ENCODE measurements at regions not wholly inside any gene's neighbourhood (a gene's known extent, or its start where the extent isn't known, plus 50 kb on each side); places are given as distances from the start of the nearest gene placed in this dataset.

DNA sequence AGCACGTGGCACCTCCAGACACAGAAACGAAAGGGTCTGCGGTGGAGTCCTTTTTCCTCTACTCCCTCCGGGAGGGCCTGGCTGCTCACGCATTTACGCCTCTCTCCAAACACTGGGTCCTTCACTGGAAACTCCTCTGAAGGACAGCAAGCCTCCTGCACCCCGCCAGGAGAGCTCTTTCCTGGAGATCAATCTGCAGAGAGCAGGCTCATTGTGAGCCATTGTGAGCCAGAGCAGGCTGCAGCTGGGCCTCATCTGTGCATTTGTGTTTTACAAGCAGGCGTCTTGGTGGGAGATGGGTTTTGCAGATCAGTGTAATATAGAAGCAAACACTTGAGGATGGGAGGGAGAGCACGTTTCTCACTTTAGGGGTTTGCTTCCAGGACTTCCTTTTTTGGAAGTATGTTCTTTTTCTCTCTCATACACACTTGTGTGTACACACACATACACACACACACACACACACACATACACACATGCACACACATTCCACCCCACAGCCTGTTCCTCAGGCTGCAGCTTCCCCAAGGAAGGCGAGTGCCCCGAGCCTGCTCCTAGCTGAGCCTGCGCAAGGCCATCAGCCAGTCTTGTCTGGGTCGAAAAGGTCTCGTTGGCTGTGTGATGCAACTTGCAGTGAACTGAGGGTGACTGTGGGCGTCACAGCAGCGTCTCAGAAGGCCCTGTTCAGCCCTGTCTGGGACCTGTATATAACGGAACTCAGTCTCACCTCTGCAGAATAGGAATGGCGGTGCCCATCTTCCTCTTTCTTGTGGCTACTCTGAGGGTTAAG lies 163.5 kb downstream of the GLI2 start:
- Histone ChIP-seq H3K9me1 (replicated peaks; ENCODE audit: control insufficient read depth, extremely low read depth, insufficient read depth, low read length) (no peaks in the 10 kb centered on the region), H4K20me1 (replicated peaks; ENCODE audit: control insufficient read depth, extremely low read depth, insufficient read depth, low read length) (no peaks in the 10 kb centered on the region), H3K4me1 (ENCODE audit: control insufficient read depth, extremely low read depth, insufficient read depth, low read length) (no peaks in the 10 kb centered on the region), H3K4me3 (replicated peaks in 1 of 3; ENCODE audit: insufficient read depth in 1 of 3, low read depth in 1 of 3, low read length in 3 of 3) (no peak overlapping the region), H3K9ac (replicated peaks; ENCODE audit: extremely low read depth, insufficient read depth, low read length) (no peak overlapping the region), H3K27ac (ENCODE audit: insufficient read depth, low read depth, low read length) (no peak overlapping the region), H3K4me2 (ENCODE audit: insufficient read depth, low read length) (no peak overlapping the region), H3K9me3 (replicated peaks; ENCODE audit: control insufficient read depth, insufficient read depth, low read length) (no peaks in the 10 kb centered on the region), H3K36me3 (ENCODE audit: control insufficient read depth in 2 of 2, extremely low read depth in 1 of 2, insufficient read depth in 2 of 2, low read length in 2 of 2) (no peaks in the 10 kb centered on the region), H3K79me2 (ENCODE audit: control insufficient read depth, insufficient read depth, low read length) (no peaks in the 10 kb centered on the region), H3K27me3 (ENCODE audit: control insufficient read depth in 2 of 2, insufficient read depth in 2 of 2, low read length in 2 of 2) (peaks cover 14 to 33% of the 10 kb centered on the region in 2 experiments), H2AFZ (ENCODE audit: low read depth, low read length) (no peak overlapping the region)
- DNase-seq (ENCODE audit: low read depth, low spot score) (no peak), FAIRE-seq (no peak)
- dilution Hi-C loops (cut with MboI; ENCODE audit: extremely low pct_ligation_motif_present, low sequenced_read_pairs) (no loop called here), intact Hi-C loops (cut with micrococcal nuclease) (no loop called here)
- TF ChIP-seq POLR2AphosphoS5 (IDR thresholded peaks at IDR 0.05; ENCODE audit: insufficient read depth, low read depth, low read length) (no peak), EZH2 (IDR thresholded peaks at IDR 0.05; ENCODE audit: borderline replicate concordance, low read depth, low read length, severe bottlenecking) (no peak), POLR2A (IDR thresholded peaks at IDR 0.05; ENCODE audit: low read depth, low read length) (no peak), MYC (IDR thresholded peaks at IDR 0.05; ENCODE audit: low read depth, low read length) (no peak)
- CTCF ChIA-PET, result interaction anchor here (0.7 to 1.4 kb wide), 3 partner anchors 9 to 163 kb away, joined by 3 to 4 read pairs (median 3); partner anchors contain the start of gene GLI2
- no TSS peak for BruUV-seq (replicated peaks)
- POLR2A ChIA-PET, result no interaction called here

DNA sequence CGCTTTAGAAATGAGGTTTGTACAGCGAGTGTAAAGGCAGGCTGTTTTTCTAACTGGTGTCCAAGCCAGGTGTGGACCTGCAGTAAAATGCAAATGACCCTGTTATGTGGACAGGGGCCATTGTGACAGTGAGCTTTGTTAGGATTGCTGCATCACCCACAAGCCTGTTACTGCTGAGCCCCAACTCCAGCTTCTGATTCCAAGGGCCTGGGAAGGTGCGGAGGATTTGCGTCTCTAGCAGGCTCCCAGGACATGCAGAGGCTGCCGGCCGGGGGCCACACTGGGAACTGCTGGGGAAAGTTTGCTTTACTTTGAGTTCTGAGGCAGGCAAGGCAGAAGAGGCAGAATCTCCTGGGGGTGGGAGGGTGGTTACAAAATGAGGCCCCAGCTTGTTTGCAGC lies 164.1 kb downstream of the GLI2 start:
- H3K9ac ChIP-seq (replicated peaks; ENCODE audit: extremely low read depth, insufficient read depth, low read length), result no peak overlapping the region
- ChIA-PET POLR2A (no interaction called here), CTCF (interaction anchor here (1.6 kb wide), 1 partner anchor 204 kb away, joined by 4 read pairs; no protein-coding TSS in a partner anchor)
- DNase-seq (ENCODE audit: low read depth, low spot score), result no peak
- intact Hi-C loops (cut with micrococcal nuclease) (no loop called here), dilution Hi-C loops (cut with MboI; ENCODE audit: extremely low pct_ligation_motif_present, low sequenced_read_pairs) (no loop called here)
- no peak overlapping the region for H3K4me3 ChIP-seq (replicated peaks in 1 of 3; ENCODE audit: insufficient read depth in 1 of 3, low read depth in 1 of 3, low read length in 3 of 3)
- H3K36me3 ChIP-seq (ENCODE audit: control insufficient read depth in 2 of 2, extremely low read depth in 1 of 2, insufficient read depth in 2 of 2, low read length in 2 of 2), result no peaks in the 10 kb centered on the region
- no peaks in the 10 kb centered on the region for H3K79me2 ChIP-seq (ENCODE audit: control insufficient read depth, insufficient read depth, low read length)
- no peak overlapping the region for H2AFZ ChIP-seq (ENCODE audit: low read depth, low read length)
- no peaks in the 10 kb centered on the region for H3K9me3 ChIP-seq (replicated peaks; ENCODE audit: control insufficient read depth, insufficient read depth, low read length)
- peaks cover 19 to 37% of the 10 kb centered on the region in 2 experiments for H3K27me3 ChIP-seq (ENCODE audit: control insufficient read depth in 2 of 2, insufficient read depth in 2 of 2, low read length in 2 of 2)
- H3K27ac ChIP-seq (ENCODE audit: insufficient read depth, low read depth, low read length), result no peak overlapping the region
- no peaks in the 10 kb centered on the region for H3K9me1 ChIP-seq (replicated peaks; ENCODE audit: control insufficient read depth, extremely low read depth, insufficient read depth, low read length)
- no peak for FAIRE-seq
- H3K4me1 ChIP-seq (ENCODE audit: control insufficient read depth, extremely low read depth, insufficient read depth, low read length), result no peaks in the 10 kb centered on the region
- H4K20me1 ChIP-seq (replicated peaks; ENCODE audit: control insufficient read depth, extremely low read depth, insufficient read depth, low read length), result no peaks in the 10 kb centered on the region
- no TSS peak for BruUV-seq (replicated peaks)
- no peak overlapping the region for H3K4me2 ChIP-seq (ENCODE audit: insufficient read depth, low read length)
- no peak for TF ChIP-seq EZH2 (IDR thresholded peaks at IDR 0.05; ENCODE audit: borderline replicate concordance, low read depth, low read length, severe bottlenecking)
- TF ChIP-seq, protein P1, sequence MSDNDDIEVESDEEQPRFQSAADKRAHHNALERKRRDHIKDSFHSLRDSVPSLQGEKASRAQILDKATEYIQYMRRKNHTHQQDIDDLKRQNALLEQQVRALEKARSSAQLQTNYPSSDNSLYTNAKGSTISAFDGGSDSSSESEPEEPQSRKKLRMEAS (IDR thresholded peaks at IDR 0.05; ENCODE audit: insufficient read depth, insufficient read length), result no peak
- no peak for TF ChIP-seq JUN (IDR thresholded peaks at IDR 0.05; ENCODE audit: borderline replicate concordance, insufficient read depth, insufficient read length, low read depth)
- TF ChIP-seq MYC (IDR thresholded peaks at IDR 0.05; ENCODE audit: low read depth, low read length), result no peak
- TF ChIP-seq GATA2 (IDR thresholded peaks at IDR 0.05; ENCODE audit: insufficient read depth, insufficient read length, low read depth, low read length), result no peak
- TF ChIP-seq POLR2AphosphoS5 (IDR thresholded peaks at IDR 0.05; ENCODE audit: insufficient read depth, low read depth, low read length), result no peak
- TF ChIP-seq, protein P2, sequence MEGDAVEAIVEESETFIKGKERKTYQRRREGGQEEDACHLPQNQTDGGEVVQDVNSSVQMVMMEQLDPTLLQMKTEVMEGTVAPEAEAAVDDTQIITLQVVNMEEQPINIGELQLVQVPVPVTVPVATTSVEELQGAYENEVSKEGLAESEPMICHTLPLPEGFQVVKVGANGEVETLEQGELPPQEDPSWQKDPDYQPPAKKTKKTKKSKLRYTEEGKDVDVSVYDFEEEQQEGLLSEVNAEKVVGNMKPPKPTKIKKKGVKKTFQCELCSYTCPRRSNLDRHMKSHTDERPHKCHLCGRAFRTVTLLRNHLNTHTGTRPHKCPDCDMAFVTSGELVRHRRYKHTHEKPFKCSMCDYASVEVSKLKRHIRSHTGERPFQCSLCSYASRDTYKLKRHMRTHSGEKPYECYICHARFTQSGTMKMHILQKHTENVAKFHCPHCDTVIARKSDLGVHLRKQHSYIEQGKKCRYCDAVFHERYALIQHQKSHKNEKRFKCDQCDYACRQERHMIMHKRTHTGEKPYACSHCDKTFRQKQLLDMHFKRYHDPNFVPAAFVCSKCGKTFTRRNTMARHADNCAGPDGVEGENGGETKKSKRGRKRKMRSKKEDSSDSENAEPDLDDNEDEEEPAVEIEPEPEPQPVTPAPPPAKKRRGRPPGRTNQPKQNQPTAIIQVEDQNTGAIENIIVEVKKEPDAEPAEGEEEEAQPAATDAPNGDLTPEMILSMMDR (IDR thresholded peaks at IDR 0.05; ENCODE audit: extremely low read depth in 1 of 2, insufficient read depth in 1 of 2, low read depth in 1 of 2, low read length in 2 of 2), result no peak
- TF ChIP-seq FOS (IDR thresholded peaks at IDR 0.05; ENCODE audit: borderline replicate concordance, insufficient read depth, low read length), result no peak
- TF ChIP-seq POLR2A (IDR thresholded peaks at IDR 0.05; ENCODE audit: low read depth, low read length), result no peak
